Uterus (tissue), 2 donors: ENCODE measurements at regions not wholly inside any gene's neighbourhood (a gene's known extent, or its start where the extent isn't known, plus 50 kb on each side); places are given as distances from the start of the nearest gene placed in this dataset.

Source experiments
- CTCF ChIP-seq, 4 experiments: fragments of 200-600 bp in 2 of 4; fragments of 450-650 bp in 2 of 4; sonication (generic) in 2 of 4; IDR thresholded peaks; one replicate each; pipeline ENCODE4 v1.5.1; 2016 to 2019; ENCODE audit warnings: antibody characterized with exemption in 4 of 4, mild to moderate bottlenecking in 2 of 4, moderate library complexity in 1 of 4
- POLR2A ChIP-seq, 2 donors: fragments of 450-650 bp; IDR thresholded peaks; one replicate each; pipeline ENCODE4 v1.6.1; 2016; ENCODE audit warnings: antibody characterized with exemption in 2 of 2, mild to moderate bottlenecking in 1 of 2, moderate library complexity in 1 of 2

GRCh38 chr4:111855308-111855707, 289.9 kb upstream of the FAM241A start:
- no peak for TF ChIP-seq CTCF (IDR thresholded peaks at IDR 0.05)
- no peak for TF ChIP-seq POLR2A (IDR thresholded peaks at IDR 0.05)
